DND-41 (cell line): ENCODE measurements at regions not wholly inside any gene's neighbourhood (a gene's known extent, or its start where the extent isn't known, plus 50 kb on each side); places are given as distances from the start of the nearest gene placed in this dataset.

Source experiments
- ATAC-seq: fragments of 200-7000 bp; cut with Tn5 transposase; 3 replicates; pipeline ENCODE4 v1.9.1; 2021; ENCODE audit warnings: low read depth; ENCODE audit not compliant: insufficient read depth
- DNase-seq: peaks from one replicate; pipeline ENCODE4 v3.0.0-alpha.2; 2020
- H2AFZ ChIP-seq: 2 replicates; pipeline ENCODE4 v1.6.0; 2012; ENCODE audit warnings: low read depth, low read length
- H3K27ac ChIP-seq: 2 replicates; pipeline ENCODE4 v1.5.1; 2012; ENCODE audit warnings: low read length, inconsistent platforms
- H3K27me3 ChIP-seq: fragments of 200-600 bp; sonication (generic); 2 replicates; pipeline ENCODE4 v1.6.0; 2012; ENCODE audit warnings: low read length, mild to moderate bottlenecking, inconsistent platforms; ENCODE audit not compliant: insufficient read depth, poor library complexity
- H3K36me3 ChIP-seq: 2 replicates; pipeline ENCODE4 v1.5.1; 2012; ENCODE audit warnings: low read length, inconsistent platforms; ENCODE audit not compliant: insufficient read depth
- H3K4me1 ChIP-seq: 2 replicates; pipeline ENCODE4 v1.5.1; 2012; ENCODE audit warnings: mild to moderate bottlenecking, low read length; ENCODE audit not compliant: insufficient read depth
- H3K4me2 ChIP-seq: 2 replicates; pipeline ENCODE4 v1.6.0; 2012; ENCODE audit warnings: mild to moderate bottlenecking, moderate library complexity, low read length, inconsistent platforms; ENCODE audit not compliant: insufficient read depth
- H3K4me3 ChIP-seq, 2 experiments: fragments of 200-600 bp in 1 of 2; shearing (Covaris generic) in 1 of 2; 2 replicates each; pipeline ENCODE4 v1.5.1; 2012 to 2016; ENCODE audit warnings: inconsistent platforms in 2 of 2, low read length in 2 of 2, mild to moderate bottlenecking in 2 of 2, low read depth in 1 of 2, moderate library complexity in 1 of 2
- H3K79me2 ChIP-seq: 2 replicates; pipeline ENCODE4 v1.6.0; 2012; ENCODE audit warnings: low read length, inconsistent platforms; ENCODE audit not compliant: insufficient read depth
- H3K9ac ChIP-seq: 2 replicates; pipeline ENCODE4 v1.6.0; 2012; ENCODE audit warnings: low read depth, mild to moderate bottlenecking, inconsistent platforms, low read length, moderate library complexity
- H3K9me3 ChIP-seq: 2 replicates; pipeline ENCODE4 v1.5.1; 2012; ENCODE audit warnings: low read length, moderate library complexity, mild to moderate bottlenecking, inconsistent platforms; ENCODE audit not compliant: insufficient read depth, severe bottlenecking
- H4K20me1 ChIP-seq: 2 replicates; pipeline ENCODE4 v1.6.0; 2012; ENCODE audit warnings: low read length; ENCODE audit not compliant: insufficient read depth
- CTCF ChIP-seq: IDR thresholded peaks from 2 replicates; pipeline ENCODE4 v1.5.1; 2012; ENCODE audit warnings: borderline replicate concordance, low read length, moderate library complexity, mild to moderate bottlenecking; ENCODE audit not compliant: poor library complexity, severe bottlenecking; ENCODE audit errors: extremely low read depth
- EZH2 ChIP-seq: IDR thresholded peaks from 3 replicates; pipeline ENCODE4 v1.6.1; 2012; ENCODE audit warnings: borderline replicate concordance, low read depth, mild to moderate bottlenecking, moderate library complexity, low read length, inconsistent platforms; ENCODE audit not compliant: severe bottlenecking

DNA sequence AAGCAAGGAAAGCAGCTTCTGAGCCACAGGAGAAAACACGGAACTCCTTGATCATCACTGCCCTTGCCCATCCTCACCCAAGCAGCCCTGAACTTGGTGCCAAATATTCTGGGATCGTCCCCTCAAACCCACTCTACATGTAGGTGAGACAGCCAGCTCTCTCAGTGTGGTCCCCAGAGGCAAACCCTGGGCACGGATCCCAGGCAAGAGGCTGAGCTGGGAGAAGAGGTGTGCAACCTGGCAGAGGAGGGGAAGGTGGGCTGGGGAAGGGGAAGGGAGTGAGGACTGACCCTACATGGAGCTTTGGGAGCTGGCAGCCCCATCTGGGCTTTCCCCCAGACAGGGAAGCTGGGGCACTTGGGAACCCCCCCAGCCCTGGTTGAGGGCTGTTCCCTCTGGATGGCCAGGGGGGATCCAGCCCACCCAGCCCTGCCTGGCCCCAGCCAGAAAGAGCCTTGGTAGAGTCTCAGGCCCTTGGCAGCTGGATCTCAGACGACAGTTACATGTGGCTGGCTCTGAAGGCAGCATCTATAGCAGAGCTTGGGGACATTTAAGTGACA, 186.2 kb upstream of the CST7 start:
- no peaks in the 10 kb centered on the region for H3K79me2 ChIP-seq
- no peaks in the 10 kb centered on the region for H4K20me1 ChIP-seq
- H3K9ac ChIP-seq: no peak overlapping the region
- no peaks in the 10 kb centered on the region for H3K9me3 ChIP-seq
- no peaks in the 10 kb centered on the region for H3K4me1 ChIP-seq
- no peak for TF ChIP-seq CTCF
- TF ChIP-seq EZH2: no peak
- no peak overlapping the region for H3K27ac ChIP-seq
- H2AFZ ChIP-seq: no peak overlapping the region
- H3K36me3 ChIP-seq: no peaks in the 10 kb centered on the region
- DNase-seq (peak; percentile 2), ATAC-seq (no peak)
- H3K4me3 ChIP-seq: no peak overlapping the region
- H3K4me2 ChIP-seq: no peak overlapping the region
- no peaks in the 10 kb centered on the region for H3K27me3 ChIP-seq

GRCh38 chr20:24763386-24764026, 185.6 kb upstream of the CST7 start:
- no peak for TF ChIP-seq EZH2
- TF ChIP-seq CTCF: no peak
- no peaks in the 10 kb centered on the region for H3K79me2 ChIP-seq
- no peaks in the 10 kb centered on the region for H3K36me3 ChIP-seq
- H2AFZ ChIP-seq: no peak overlapping the region
- DNase-seq (peak; percentile 5), ATAC-seq (no peak)
- H3K27me3 ChIP-seq: no peaks in the 10 kb centered on the region
- H3K27ac ChIP-seq: no peak overlapping the region
- H3K4me1 ChIP-seq: no peaks in the 10 kb centered on the region
- H4K20me1 ChIP-seq: no peaks in the 10 kb centered on the region
- H3K4me3 ChIP-seq: no peak overlapping the region
- no peaks in the 10 kb centered on the region for H3K9me3 ChIP-seq
- H3K9ac ChIP-seq: no peak overlapping the region
- H3K4me2 ChIP-seq: no peak overlapping the region

GRCh38 chr20:24764027-24764793, 184.9 kb upstream of the CST7 start:
- ATAC-seq: no peak
- Histone ChIP-seq H2AFZ (no peak overlapping the region), H3K36me3 (no peaks in the 10 kb centered on the region), H4K20me1 (no peaks in the 10 kb centered on the region), H3K9ac (no peak overlapping the region), H3K4me3 (no peak overlapping the region), H3K9me3 (no peaks in the 10 kb centered on the region), H3K4me2 (no peak overlapping the region), H3K79me2 (no peaks in the 10 kb centered on the region), H3K27me3 (no peaks in the 10 kb centered on the region), H3K4me1 (no peaks in the 10 kb centered on the region), H3K27ac (no peak overlapping the region)
- peak; percentile 3 for DNase-seq
- TF ChIP-seq CTCF (no peak), EZH2 (no peak)
